A673 (cell line): ENCODE measurements at regions not wholly inside any gene's neighbourhood (a gene's known extent, or its start where the extent isn't known, plus 50 kb on each side); places are given as distances from the start of the nearest gene placed in this dataset.

ENCODE experiments used
- CTCF ChIP-seq: fragments of 300-800, 200-600 bp; sonication (generic); conservative IDR thresholded peaks from 2 replicates; pipeline ENCODE4 v1.5.1; 2017; ENCODE audit warnings: low read depth, mild to moderate bottlenecking, antibody characterized with exemption, low read length, moderate library complexity, mixed read lengths
- EZH2 ChIP-seq: fragments of 200-600 bp; sonication (generic); IDR thresholded peaks from 2 replicates; pipeline ENCODE4 v1.6.1; 2017; ENCODE audit warnings: borderline replicate concordance, low read depth, mild to moderate bottlenecking, mixed read lengths, antibody characterized with exemption, low read length; ENCODE audit not compliant: poor library complexity, severe bottlenecking

- TF ChIP-seq CTCF (no peak), EZH2 (no peak)
These were observed 384.3 kb downstream of the PIK3C3 start for GRCh38 chr18:42339372-42339771.
